ENCODE measurements at regions not wholly inside any gene's neighbourhood (a gene's known extent, or its start where the extent isn't known, plus 50 kb on each side); places are given as distances from the start of the nearest gene placed in this dataset.
A peak's percentile ranks its signal among the peaks of the same experiment; 100 is the strongest.

DNA sequence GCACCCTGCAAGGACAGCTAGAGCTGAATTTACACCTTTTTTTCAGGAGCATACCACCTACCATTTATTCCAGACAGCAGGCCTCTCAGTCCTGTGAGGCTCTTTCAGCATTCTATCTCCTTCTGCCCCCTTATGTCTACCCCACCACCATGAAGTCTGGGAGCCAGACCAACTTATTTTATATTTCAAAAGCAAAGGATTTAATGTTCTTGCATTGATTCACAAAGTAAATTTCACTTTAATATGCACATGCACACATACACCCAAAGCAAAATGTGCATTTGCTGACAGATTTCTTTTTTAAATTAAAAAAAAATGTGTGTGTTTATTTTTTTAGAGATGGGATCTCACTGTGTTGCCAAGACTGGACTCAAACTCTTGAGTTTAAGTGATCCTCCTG is 264.2 kb upstream of the LRRC3B start:
- no peak for DNase-seq (ENCODE audit: low spot score)

- no peak for DNase-seq (ENCODE audit: low spot score)
Measured at GRCh38 chr3:26365706-26366105, 256.9 kb upstream of the LRRC3B start.

DNA sequence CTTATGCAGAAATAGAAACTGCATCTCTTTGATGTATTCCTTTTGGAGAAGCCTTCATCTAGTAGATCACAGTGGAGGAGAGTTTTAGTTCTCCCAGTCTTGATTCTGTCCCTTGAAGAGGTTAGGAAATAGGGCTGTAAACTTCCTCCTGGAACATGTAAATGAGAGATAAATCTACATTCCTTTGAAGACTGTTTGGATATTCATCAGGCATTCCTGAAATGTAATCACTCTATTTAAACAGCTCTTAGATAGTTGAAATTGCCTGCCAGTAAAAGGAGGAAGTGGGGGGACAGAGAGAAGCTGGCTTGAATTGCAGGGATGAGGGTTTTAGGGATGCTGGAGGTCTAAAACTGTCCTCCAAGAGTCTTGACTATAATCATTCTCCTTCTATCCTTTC is 254.3 kb upstream of the LRRC3B start:
- no peak for DNase-seq (ENCODE audit: low spot score)

DNA sequence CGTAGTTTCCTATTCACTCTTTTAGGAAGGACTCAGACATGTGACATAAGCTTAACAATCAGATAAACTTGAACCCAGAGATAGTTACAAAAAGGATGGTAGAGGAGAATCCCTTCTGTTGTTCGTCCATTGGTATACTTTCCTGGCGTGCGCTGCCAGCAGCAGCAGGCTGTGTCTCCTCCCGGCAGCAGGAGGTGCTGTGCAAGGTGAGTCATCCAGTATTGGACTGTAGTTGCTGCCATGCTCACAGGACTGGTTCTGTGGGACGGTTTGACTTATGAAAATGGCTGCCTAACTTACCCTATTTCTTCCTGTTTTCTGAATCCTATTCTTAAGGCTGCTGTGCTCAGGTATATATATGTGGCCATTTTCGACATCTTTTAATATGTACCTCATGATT is 253.4 kb upstream of the LRRC3B start:
- DNase-seq (ENCODE audit: low spot score) = peak; percentile 1

DNA sequence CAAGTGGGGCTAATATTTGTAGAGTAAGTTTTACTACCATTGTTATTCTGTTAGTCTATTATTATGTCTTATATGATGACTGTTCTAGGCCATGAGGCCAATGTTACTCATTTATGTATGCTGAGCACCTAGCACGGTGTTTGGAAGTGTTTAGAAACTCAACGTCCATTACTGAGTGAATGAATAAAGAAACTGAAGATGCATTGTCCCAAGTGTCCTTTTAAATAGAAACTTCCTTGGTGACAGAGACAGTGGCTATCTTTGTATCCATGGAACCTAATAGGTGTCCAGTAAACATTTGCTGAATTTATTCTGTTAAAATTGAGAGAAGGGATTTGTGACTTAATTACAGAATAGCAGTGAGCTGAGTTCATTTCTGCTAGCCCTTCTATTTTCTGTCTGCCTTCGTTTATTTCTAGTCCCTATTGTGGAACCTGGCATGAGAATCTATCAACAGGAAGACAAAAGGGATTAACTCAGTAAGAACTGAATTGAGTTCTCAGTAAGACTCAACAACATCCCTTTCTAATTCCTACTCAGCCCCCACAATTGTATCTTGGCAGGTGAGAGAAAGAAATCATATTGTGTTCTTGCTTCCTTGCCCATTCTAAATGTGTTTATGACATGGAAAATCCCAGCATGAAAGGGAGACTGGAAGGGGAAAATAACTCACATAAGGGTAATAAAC is 246.6 kb upstream of the LRRC3B start:
- DNase-seq (ENCODE audit: low spot score) = no peak

DNA sequence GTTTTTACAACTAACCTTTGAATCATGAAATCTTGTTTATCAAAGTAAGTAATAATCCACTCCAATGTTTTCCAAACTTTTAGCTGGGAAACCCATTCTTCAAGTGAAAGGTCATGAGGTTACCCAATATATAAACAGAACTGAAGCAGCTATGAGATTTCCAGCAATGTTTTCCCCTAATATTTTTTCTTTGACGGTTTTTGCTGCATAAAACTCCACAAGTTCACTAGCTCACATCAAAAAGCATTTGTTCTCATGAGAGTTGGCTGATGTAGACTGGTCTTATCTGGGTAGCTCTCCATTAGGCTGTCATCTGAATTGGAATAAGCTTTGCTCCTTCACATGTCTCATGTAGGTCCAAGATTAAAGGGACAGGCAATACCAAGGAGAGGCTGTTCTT is 241.2 kb upstream of the LRRC3B start:
- DNase-seq (ENCODE audit: low spot score) = no peak

DNA sequence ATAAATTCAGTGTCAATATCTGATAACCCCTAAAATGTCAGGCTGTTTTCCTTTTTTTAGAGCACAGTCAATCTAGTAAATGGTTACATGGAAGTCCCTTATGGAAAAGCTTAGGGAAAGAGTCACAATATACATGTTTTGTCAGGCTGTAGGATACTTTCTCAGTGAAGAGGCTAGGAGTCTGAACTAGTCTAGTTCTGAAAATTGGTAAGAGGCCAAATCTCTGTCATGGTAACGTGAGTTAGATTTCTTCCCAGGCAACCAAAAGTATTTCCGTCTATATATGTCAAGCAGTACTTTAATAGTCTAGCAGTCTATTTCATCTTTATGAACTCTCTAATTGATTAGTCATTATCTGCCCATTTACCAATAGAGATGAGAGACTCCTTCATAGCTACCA is 215.9 kb upstream of the LRRC3B start:
- DNase-seq (ENCODE audit: low spot score) = no peak

GRCh38 chr3:26418553-26418952 is 204.0 kb upstream of the LRRC3B start:
- no peak for DNase-seq (ENCODE audit: low spot score)

GRCh38 chr3:26422415-26422814 is 200.2 kb upstream of the LRRC3B start:
- DNase-seq (ENCODE audit: low spot score) = no peak

DNA sequence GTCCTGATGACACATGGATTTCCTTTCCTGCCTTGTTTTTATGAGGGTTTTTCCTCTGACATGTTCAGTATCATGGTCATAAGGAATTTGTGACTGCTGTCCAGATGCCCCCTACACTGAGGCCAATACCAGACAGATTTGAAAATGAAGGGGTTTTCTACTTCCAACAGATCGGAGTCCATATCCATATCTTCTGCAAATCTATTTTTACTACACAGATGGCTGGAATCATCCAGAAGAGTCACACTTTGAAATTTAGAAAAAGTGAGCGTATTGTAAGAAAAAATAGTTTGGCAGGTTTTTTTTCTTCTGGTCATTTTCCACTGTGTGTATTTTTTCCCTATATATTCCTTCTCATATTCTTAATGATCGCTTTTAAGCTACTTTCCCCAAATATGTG is 197.5 kb upstream of the LRRC3B start:
- no peak for DNase-seq (ENCODE audit: low spot score)

- no peak for DNase-seq (ENCODE audit: low spot score)
Measured at GRCh38 chr3:26428992-26429391, 193.6 kb upstream of the LRRC3B start.

DNA sequence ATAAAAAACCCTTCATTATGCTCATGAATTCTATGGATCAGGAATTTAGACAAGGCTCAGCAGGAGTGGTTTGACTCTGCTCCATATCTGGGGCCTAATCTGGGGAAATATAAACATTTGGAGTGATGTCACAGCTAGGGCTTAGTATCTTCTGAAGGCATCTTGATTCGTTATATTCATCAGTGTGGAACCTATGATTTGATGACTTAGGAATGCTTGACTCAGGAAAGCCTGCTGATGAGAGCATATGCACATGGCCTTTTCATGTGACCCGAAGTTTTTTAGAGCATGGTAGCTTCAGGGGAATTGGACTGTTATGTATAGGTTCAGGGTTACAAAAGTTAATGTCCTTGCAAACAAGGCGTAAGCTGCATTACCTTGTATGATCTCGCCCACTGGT is 184.9 kb upstream of the LRRC3B start:
- no peak for DNase-seq (ENCODE audit: low spot score)

DNA sequence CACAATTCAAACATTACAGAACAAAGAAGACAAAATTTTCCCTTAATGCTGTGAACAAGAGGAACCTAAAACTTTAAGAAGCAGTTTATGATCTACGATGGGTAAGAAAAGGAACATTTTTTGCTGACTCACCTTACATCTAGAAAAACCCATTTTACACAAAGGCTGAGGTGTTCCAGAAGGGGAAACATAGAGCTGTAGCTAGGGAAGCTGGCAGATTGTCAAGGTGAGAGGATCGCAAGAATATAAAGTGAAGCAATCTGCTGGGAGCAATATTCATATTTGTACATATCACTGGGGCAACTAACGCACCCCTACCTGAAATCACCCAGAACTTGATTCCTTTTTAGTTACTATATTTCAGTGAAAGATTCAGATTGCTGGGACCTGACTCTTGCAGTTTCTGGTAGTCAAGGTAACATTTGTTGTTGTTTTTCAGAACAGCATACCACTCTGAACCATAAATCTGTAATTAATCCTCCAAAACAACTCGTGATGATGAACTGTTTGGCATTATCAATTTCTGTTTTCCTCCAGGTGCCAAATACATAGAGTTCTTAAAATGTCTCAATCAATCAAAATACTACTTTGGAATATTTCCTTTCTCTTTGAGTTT is 184.1 kb upstream of the LRRC3B start:
- DNase-seq (ENCODE audit: low spot score) = no peak

DNA sequence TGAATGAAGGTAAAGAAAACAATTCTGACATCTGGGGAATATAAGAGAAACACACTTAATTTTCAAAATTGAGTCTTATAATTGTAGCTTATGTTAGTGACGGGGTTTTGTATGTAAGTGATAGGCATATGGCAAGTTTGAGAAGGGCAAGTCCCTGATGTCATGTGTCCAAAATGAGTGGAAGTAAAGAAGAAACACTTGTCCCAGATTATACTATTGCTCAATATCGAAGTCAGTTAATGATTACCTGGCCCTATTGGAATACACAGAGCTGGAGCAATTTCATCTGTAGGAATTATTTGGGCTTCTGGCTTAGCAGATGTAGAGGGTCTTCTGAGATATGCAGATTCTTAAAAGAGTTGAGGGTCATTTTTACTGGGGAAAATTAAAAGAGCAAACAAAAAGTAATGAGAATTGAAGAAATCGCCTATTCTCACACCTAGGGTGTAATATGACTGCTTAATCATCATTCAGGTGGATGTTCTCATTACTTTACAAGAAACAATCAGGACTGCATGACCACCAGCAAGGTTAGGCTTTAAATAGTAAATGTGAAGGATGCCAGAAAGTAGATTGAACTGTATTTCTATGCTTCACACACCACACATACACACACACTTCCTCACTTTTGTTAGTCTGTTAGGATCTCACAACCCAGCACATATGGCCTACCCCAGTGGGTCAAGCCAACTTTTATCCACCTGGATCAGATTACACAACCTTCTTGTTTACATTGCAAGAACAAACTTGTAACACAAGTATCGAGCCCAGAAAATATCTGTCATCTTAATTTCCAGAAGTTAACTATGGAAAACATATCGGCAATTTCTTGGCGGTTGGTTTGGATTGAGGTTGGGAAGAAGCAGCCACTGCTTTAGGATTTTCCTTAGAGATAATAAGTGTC is 183.3 kb upstream of the LRRC3B start:
- DNase-seq (ENCODE audit: low spot score) = no peak

DNA sequence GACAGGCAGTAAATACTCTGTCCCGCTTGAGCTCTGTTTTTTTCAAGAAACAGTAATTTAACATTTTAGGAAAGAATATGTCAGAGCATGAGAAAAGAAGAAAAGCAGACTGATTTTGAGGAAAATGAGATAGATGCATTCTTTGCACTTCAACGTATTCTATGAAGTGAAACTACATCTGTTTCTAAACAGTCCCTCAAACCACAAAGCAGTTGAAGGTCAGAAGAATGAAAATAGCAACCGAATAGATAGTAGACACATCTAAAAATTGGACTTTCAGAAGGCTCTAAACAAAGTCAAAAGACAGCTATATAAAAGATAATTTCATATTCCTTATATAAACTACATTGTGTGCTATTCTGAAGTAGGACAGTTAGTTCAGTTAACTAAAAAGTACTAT is 172.6 kb upstream of the LRRC3B start:
- DNase-seq (ENCODE audit: low spot score) = no peak

- DNase-seq (ENCODE audit: low spot score) = no peak
Measured at GRCh38 chr3:26452363-26452762, 170.2 kb upstream of the LRRC3B start.

DNA sequence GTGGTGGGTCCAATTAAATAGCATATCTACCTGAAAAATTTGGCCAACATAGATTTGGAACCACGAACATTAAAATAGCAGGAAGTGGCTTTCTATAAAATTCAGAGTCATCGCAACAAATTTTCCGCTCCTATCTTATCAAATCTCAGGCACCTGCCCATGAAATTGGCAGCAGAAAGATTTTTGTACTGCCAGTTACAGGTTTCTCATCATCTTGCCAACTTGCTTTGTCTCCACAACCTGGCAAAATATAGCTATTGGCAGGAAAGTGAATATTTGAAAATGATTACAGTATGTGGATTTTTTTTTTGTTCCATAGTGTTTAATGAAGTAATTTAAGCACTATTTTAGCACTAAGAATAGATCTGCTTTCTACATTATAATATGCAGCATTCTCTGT is 161.6 kb upstream of the LRRC3B start:
- no peak for DNase-seq (ENCODE audit: low spot score)

GRCh38 chr3:26472345-26472744 is 150.2 kb upstream of the LRRC3B start:
- no peak for DNase-seq (ENCODE audit: low spot score)

GRCh38 chr3:26474706-26475105 is 147.9 kb upstream of the LRRC3B start:
- DNase-seq (ENCODE audit: low spot score) = no peak

DNA sequence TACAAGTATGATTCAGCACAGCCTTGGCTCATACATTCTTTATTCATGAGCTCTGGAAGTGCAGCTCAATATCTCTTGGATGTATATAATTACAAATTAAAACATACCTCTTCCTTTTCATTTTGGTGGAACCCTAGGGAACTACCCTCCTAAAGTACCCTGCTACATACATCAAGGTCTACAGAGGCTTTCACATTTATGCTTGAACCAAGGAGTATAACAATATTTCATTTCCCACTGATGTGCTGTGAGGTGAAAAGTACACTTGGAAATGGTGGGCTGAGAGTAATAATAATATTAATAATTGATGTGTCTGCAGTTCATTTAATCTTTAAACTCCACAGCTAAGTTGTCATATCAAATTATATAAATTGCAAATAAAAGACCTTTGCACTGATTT is 142.2 kb upstream of the LRRC3B start:
- DNase-seq (ENCODE audit: low spot score) = no peak

GRCh38 chr3:26484140-26484539 is 138.4 kb upstream of the LRRC3B start:
- peak; percentile 1 for DNase-seq (ENCODE audit: low spot score)

DNA sequence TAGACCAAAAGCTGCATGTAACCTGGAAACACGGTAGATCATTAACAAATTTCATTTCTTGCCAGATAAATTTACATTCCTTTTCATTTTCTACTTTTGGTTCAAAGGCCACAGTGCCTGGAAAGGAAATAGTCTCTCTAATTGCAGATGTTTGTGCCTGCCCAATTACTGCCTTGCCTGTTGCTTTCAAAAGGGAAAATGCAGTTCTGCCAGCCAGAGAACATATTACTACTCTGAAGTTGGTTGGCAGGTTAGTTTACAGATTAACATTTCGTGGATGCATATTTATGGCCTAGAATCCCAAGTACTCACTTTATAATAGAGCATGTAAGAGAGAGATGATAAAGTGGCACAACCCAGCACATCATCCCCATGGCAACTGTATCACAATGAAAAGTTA is 124.3 kb upstream of the LRRC3B start:
- DNase-seq (ENCODE audit: low spot score) = no peak

- no peak for DNase-seq (ENCODE audit: low spot score)
Measured at GRCh38 chr3:26505399-26505798, 117.2 kb upstream of the LRRC3B start.
